ENCODE measurements at regions not wholly inside any gene's neighbourhood (a gene's known extent, or its start where the extent isn't known, plus 50 kb on each side); places are given as distances from the start of the nearest gene placed in this dataset.

DNA sequence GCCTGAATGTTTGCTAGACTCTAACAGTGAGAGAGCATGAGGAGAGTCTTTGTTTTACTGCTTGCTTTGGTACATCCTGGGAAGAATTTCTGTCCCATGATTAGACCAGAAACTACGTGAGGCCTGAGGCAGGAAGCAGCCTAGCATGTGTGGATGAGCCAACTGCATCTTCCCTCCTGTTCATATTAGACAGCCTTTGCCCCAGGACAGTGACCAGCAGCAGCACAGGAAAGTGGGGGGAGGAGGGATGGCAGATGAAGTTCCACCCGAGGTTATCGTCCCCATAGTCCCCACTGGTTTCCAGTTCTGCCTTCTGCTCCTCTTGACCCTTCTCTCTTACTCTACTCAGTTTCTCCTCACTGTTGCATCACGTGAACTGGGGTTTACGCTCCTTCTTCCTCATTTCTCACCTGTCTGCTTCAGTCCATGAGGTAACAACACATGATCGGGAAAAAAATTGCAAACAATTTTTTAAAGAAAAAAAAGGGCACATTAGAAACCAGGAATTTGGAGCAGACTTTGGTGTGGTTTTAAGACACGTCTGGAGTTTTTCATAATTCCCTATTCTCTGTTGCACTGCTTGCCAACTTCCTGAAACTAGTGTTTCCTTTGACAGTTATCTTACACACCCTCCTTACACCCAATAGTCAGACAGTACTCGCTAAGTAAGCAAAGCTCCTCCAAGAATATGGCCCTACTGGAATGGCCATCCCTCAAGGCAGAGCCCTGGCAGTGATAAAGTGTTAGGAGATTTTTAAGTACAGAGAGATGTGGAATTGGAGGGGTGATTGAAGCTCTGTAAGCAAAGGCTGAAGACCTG is 84.1 kb downstream of the SNX18 start:
- DNase-seq, result no peak

Data from activated effector memory CD4-positive, alpha-beta T cell treated with anti-CD3 and anti-CD28 coated beads, Interleukin-2, amount 50 U/mL, for 16 hours (primary cell).